ENCODE measurements at regions not wholly inside any gene's neighbourhood (a gene's known extent, or its start where the extent isn't known, plus 50 kb on each side); places are given as distances from the start of the nearest gene placed in this dataset.

DNA sequence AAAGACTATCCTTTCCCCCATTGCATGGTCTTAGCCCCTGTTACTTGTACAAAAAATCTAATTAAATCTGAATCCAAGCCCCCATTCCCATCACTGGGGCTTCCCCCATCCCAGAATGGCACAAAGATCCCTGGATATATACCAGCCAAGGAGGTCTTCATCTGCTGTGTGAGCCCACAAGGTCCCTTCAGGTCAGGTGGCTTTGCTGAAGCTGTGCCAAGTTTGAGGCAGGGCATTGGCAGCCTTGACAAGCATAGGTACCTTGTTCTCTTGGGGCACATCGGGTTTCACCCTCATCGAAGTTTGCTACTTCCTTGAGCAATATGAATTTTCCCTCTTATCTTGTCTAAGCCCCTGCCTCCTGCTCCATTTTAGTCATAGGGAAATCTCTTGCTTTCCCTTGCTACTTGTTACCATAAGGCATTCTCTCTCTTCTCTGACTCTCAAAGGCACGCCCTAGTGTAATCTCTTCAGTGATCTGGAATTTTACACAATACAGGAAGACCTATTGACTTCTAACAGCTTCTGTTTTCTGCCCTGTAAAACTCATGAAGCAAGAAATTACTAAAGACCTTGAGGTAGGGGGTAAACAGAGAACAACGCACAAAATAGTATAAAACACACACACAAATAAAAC, 71.4 kb upstream of the COG2 start:
- TF ChIP-seq, protein P1, sequence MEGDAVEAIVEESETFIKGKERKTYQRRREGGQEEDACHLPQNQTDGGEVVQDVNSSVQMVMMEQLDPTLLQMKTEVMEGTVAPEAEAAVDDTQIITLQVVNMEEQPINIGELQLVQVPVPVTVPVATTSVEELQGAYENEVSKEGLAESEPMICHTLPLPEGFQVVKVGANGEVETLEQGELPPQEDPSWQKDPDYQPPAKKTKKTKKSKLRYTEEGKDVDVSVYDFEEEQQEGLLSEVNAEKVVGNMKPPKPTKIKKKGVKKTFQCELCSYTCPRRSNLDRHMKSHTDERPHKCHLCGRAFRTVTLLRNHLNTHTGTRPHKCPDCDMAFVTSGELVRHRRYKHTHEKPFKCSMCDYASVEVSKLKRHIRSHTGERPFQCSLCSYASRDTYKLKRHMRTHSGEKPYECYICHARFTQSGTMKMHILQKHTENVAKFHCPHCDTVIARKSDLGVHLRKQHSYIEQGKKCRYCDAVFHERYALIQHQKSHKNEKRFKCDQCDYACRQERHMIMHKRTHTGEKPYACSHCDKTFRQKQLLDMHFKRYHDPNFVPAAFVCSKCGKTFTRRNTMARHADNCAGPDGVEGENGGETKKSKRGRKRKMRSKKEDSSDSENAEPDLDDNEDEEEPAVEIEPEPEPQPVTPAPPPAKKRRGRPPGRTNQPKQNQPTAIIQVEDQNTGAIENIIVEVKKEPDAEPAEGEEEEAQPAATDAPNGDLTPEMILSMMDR (IDR thresholded peaks at IDR 0.05; ENCODE audit: poor library complexity, severe bottlenecking): no peak
- TF ChIP-seq EZH2 (IDR thresholded peaks at IDR 0.05; ENCODE audit: borderline replicate concordance, insufficient read depth, low read length, poor library complexity, severe bottlenecking): no peak
- TF ChIP-seq, protein P2, sequence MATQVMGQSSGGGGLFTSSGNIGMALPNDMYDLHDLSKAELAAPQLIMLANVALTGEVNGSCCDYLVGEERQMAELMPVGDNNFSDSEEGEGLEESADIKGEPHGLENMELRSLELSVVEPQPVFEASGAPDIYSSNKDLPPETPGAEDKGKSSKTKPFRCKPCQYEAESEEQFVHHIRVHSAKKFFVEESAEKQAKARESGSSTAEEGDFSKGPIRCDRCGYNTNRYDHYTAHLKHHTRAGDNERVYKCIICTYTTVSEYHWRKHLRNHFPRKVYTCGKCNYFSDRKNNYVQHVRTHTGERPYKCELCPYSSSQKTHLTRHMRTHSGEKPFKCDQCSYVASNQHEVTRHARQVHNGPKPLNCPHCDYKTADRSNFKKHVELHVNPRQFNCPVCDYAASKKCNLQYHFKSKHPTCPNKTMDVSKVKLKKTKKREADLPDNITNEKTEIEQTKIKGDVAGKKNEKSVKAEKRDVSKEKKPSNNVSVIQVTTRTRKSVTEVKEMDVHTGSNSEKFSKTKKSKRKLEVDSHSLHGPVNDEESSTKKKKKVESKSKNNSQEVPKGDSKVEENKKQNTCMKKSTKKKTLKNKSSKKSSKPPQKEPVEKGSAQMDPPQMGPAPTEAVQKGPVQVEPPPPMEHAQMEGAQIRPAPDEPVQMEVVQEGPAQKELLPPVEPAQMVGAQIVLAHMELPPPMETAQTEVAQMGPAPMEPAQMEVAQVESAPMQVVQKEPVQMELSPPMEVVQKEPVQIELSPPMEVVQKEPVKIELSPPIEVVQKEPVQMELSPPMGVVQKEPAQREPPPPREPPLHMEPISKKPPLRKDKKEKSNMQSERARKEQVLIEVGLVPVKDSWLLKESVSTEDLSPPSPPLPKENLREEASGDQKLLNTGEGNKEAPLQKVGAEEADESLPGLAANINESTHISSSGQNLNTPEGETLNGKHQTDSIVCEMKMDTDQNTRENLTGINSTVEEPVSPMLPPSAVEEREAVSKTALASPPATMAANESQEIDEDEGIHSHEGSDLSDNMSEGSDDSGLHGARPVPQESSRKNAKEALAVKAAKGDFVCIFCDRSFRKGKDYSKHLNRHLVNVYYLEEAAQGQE (IDR thresholded peaks at IDR 0.05; ENCODE audit: borderline replicate concordance): no peak
- no peak for TF ChIP-seq EP300 (conservative IDR thresholded peaks at IDR 0.05; ENCODE audit: poor library complexity, severe bottlenecking)
- TF ChIP-seq RAD21 (conservative IDR thresholded peaks at IDR 0.05): no peak
- TF ChIP-seq TAF1 (IDR thresholded peaks at IDR 0.05; ENCODE audit: low read depth): no peak
- no peak for TF ChIP-seq POLR2AphosphoS5 (IDR thresholded peaks at IDR 0.05)
